ENCODE measurements at regions not wholly inside any gene's neighbourhood (a gene's known extent, or its start where the extent isn't known, plus 50 kb on each side); places are given as distances from the start of the nearest gene placed in this dataset.

DNA sequence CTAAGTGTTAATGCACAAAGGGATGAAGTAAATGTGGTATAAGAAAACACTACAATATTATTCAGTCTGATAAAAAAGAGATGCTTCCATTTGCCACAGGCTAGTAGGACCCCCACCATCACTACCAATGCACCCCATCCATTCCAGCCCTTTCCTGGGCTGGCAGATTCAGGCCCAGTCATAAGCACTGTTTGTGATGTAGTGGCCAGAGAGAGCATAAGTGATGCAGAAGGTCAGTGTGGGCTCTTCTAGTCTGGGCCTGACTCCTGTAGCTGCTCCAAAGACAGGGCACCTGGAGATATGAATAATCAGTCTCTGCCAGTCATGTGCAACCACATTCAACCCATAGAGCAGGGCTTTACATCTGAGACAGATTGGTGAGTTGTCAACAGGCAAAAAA, 1294.7 kb downstream of the TMEM121 start:
- no peak overlapping the region for H3K27ac ChIP-seq (ENCODE audit: low read depth in 1 of 2, low read length in 1 of 2)
- no peaks in the 10 kb centered on the region for H3K27me3 ChIP-seq (ENCODE audit: control insufficient read depth in 3 of 3, insufficient read depth in 3 of 3, low read length in 2 of 3)
- ATAC-seq (ENCODE audit: insufficient read depth, low FRiP score) = no peak
- H3K4me1 ChIP-seq (ENCODE audit: control insufficient read depth in 5 of 5, insufficient read depth in 5 of 5, low read length in 5 of 5) = no peaks in the 10 kb centered on the region
- H3K9me3 ChIP-seq (ENCODE audit: control insufficient read depth in 4 of 4, insufficient read depth in 3 of 4, low read length in 3 of 4) = peaks cover 0 to 3% (median 0%) of the 10 kb centered on the region in 4 donors
- no peak overlapping the region for H3K9ac ChIP-seq (ENCODE audit: insufficient read depth in 1 of 2, low read length in 2 of 2)
- no peak for DNase-seq
- H3K4me3 ChIP-seq = no peak overlapping the region
- no peak for TF ChIP-seq CTCF (IDR thresholded peaks at IDR 0.05; ENCODE audit: control extremely low read depth, extremely low read depth)
- no peaks in the 10 kb centered on the region for H3K36me3 ChIP-seq (ENCODE audit: control insufficient read depth in 4 of 4, insufficient read depth in 4 of 4, low read length in 4 of 4)

- 69 to 76% methylated on average over 7 of the region's 7 CpGs for WGBS, 2 donors
- TF ChIP-seq CTCF (IDR thresholded peaks at IDR 0.05; ENCODE audit: control extremely low read depth, extremely low read depth) = no peak
- H3K27me3 ChIP-seq (ENCODE audit: control insufficient read depth in 3 of 3, insufficient read depth in 3 of 3, low read length in 2 of 3) = no peaks in the 10 kb centered on the region
These were observed 1296.5 kb downstream of the TMEM121 start for GRCh38 chr14:106822905-106823304.

GRCh38 chr14:106823552-106823951, 1297.2 kb downstream of the TMEM121 start:
- Histone ChIP-seq H3K9me3 (ENCODE audit: control insufficient read depth in 4 of 4, insufficient read depth in 3 of 4, low read length in 3 of 4) (peaks cover 0 to 3% (median 0%) of the 10 kb centered on the region in 4 donors), H3K4me3 (no peak overlapping the region), H3K27ac (ENCODE audit: low read depth in 1 of 2, low read length in 1 of 2) (no peak overlapping the region), H3K4me1 (ENCODE audit: control insufficient read depth in 5 of 5, insufficient read depth in 5 of 5, low read length in 5 of 5) (no peaks in the 10 kb centered on the region), H3K9ac (ENCODE audit: insufficient read depth in 1 of 2, low read length in 2 of 2) (no peak overlapping the region), H3K36me3 (ENCODE audit: control insufficient read depth in 4 of 4, insufficient read depth in 4 of 4, low read length in 4 of 4) (no peaks in the 10 kb centered on the region), H3K27me3 (ENCODE audit: control insufficient read depth in 3 of 3, insufficient read depth in 3 of 3, low read length in 2 of 3) (no peaks in the 10 kb centered on the region)
- no peak for TF ChIP-seq CTCF (IDR thresholded peaks at IDR 0.05; ENCODE audit: control extremely low read depth, extremely low read depth)
- 76 to 81% methylated on average over 7 of the region's 7 CpGs for WGBS, 2 donors
- DNase-seq (no peak), ATAC-seq (ENCODE audit: insufficient read depth, low FRiP score) (no peak)

More at GRCh38 chr14:106822905-106823304, 1296.5 kb downstream of the TMEM121 start:
- Histone ChIP-seq H3K4me1 (ENCODE audit: control insufficient read depth in 5 of 5, insufficient read depth in 5 of 5, low read length in 5 of 5) (no peaks in the 10 kb centered on the region), H3K4me3 (no peak overlapping the region), H3K36me3 (ENCODE audit: control insufficient read depth in 4 of 4, insufficient read depth in 4 of 4, low read length in 4 of 4) (no peaks in the 10 kb centered on the region), H3K9me3 (ENCODE audit: control insufficient read depth in 4 of 4, insufficient read depth in 3 of 4, low read length in 3 of 4) (peaks cover 0 to 3% (median 0%) of the 10 kb centered on the region in 4 donors), H3K27ac (ENCODE audit: low read depth in 1 of 2, low read length in 1 of 2) (no peak overlapping the region), H3K9ac (ENCODE audit: insufficient read depth in 1 of 2, low read length in 2 of 2) (no peak overlapping the region)
- DNase-seq = no peak
- no peak for ATAC-seq (ENCODE audit: insufficient read depth, low FRiP score)

DNA sequence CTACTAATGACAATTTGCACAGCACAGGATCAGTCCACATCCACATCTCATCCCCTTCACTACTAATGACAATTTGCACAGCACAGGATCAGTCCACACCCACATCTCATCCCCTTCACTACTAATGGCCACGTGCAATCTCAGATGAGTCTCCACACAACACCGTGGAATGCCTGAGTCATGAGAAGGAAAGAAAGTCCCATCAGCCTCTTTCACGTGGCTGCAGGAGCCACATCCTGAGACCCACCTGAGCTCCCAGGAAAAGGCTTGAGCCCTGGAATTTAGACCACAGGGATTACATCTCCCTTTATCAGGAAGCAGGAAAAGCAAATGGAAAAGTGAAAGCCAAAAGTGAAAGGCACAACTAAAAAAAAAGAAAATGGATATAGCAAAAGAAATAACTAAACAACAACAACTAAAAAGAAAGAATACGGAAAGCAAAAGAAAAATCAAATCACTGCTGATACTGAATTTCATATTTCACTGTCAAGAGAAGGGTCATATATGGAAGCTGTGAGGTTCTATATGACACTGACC, 1300.5 kb downstream of the TMEM121 start:
- DNase-seq = no peak
- Histone ChIP-seq H3K4me3 (no peak overlapping the region), H3K36me3 (ENCODE audit: control insufficient read depth in 4 of 4, insufficient read depth in 4 of 4, low read length in 4 of 4) (no peaks in the 10 kb centered on the region), H3K27ac (ENCODE audit: low read depth in 1 of 2, low read length in 1 of 2) (no peak overlapping the region), H3K9ac (ENCODE audit: insufficient read depth in 1 of 2, low read length in 2 of 2) (no peak overlapping the region), H3K9me3 (ENCODE audit: control insufficient read depth in 4 of 4, insufficient read depth in 3 of 4, low read length in 3 of 4) (peaks cover 0 to 7% (median 1%) of the 10 kb centered on the region in 4 donors), H3K4me1 (ENCODE audit: control insufficient read depth in 5 of 5, insufficient read depth in 5 of 5, low read length in 5 of 5) (no peaks in the 10 kb centered on the region), H3K27me3 (ENCODE audit: control insufficient read depth in 3 of 3, insufficient read depth in 3 of 3, low read length in 2 of 3) (no peaks in the 10 kb centered on the region)
- WGBS, 2 donors = 44 to 61% methylated on average over 4 of the region's 4 CpGs
- ATAC-seq (ENCODE audit: insufficient read depth, low FRiP score) = no peak
- TF ChIP-seq CTCF (IDR thresholded peaks at IDR 0.05; ENCODE audit: control extremely low read depth, extremely low read depth) = no peak
